A549 (cell line): ENCODE measurements at regions not wholly inside any gene's neighbourhood (a gene's known extent, or its start where the extent isn't known, plus 50 kb on each side); places are given as distances from the start of the nearest gene placed in this dataset.

Experiments
- ATAC-seq, 2 experiments: fragments of 200-7000 bp in 1 of 2; fragments of >200 bp in 1 of 2; cut with Nextera tagmentation in 1 of 2; cut with Tn5 transposase in 1 of 2; 3 replicates each; pipeline versions ENCODE4 v1.8.0 to v1.9.1; 2018 to 2020; ENCODE audit warnings: mild to moderate bottlenecking in 1 of 2, moderate library complexity in 1 of 2
- CTCF ChIA-PET: fragments of 300-600 bp; sonication (Branson Sonifier 250); formaldehyde crosslinking; extraction: SDS; loops from one replicate; lab custom pipeline; 2021; ENCODE audit warnings: antibody characterized with exemption, inconsistent platforms; lab: Yijun Ruan, JAX
- POLR2A ChIA-PET: fragments of 350-600 bp; formaldehyde crosslinking; extraction: SDS; loops from one replicate; lab custom pipeline; 2021; ENCODE audit warnings: antibody characterized with exemption, inconsistent platforms; lab: Yijun Ruan, JAX
- DNase-seq, 2 experiments: peaks; one replicate each; pipeline versions ENCODE4 v3.0.0 to v3.0.0-alpha.2; 2011 to 2016; ENCODE audit warnings: low read depth in 1 of 2, low spot score in 1 of 2
- FAIRE-seq: peaks from 2 replicates; lab custom pipeline; 2011; peaks lifted over from hg19 to GRCh38; lab: Jason Lieb, UNC
- H3K27ac ChIP-seq, 2 experiments: fragments of >200 bp; sonication (Bioruptor Twin); formaldehyde crosslinking; 3 replicates each; pipeline ENCODE4 v1.5.1; 2016 to 2017
- H3K4me1 ChIP-seq: fragments of >200 bp; sonication (Bioruptor Twin); formaldehyde crosslinking; 3 replicates; pipeline ENCODE4 v1.6.1; 2016
- H3K4me2 ChIP-seq: fragments of >200 bp; sonication (Bioruptor Twin); formaldehyde crosslinking; 3 replicates; pipeline ENCODE4 v1.6.1; 2016
- H3K4me3 ChIP-seq: fragments of >200 bp; sonication (Bioruptor Twin); formaldehyde crosslinking; 3 replicates; pipeline ENCODE4 v1.5.1; 2016
- H3K9me3 ChIP-seq: fragments of >200 bp; sonication (Bioruptor Twin); formaldehyde crosslinking; 3 replicates; pipeline ENCODE4 v1.6.1; 2016
- ATOH8 ChIP-seq: fragments of 250-450 bp; sonication (Bioruptor Pico); IDR thresholded peaks from 2 replicates; pipeline ENCODE4 v1.5.0; 2020; ENCODE audit warnings: low read depth, mild to moderate bottlenecking, moderate library complexity
- CBX2 ChIP-seq: fragments of 200-600 bp; sonication (generic); IDR thresholded peaks from 2 replicates; pipeline ENCODE4 v1.6.1; 2016; ENCODE audit warnings: low read depth, mild to moderate bottlenecking, borderline replicate concordance
- CBX8 ChIP-seq: fragments of 200-600 bp; sonication (generic); IDR thresholded peaks from 2 replicates; pipeline ENCODE4 v1.6.1; 2016
- CEBPB ChIP-seq, 2 experiments: fragments of >200 bp in 1 of 2; sonication (Bioruptor Twin) in 1 of 2; formaldehyde crosslinking in 1 of 2; IDR thresholded peaks; 2 replicates each; pipeline ENCODE4 v1.6.1; 2012 to 2016
- CHD2 ChIP-seq: fragments of 150-350 bp; IDR thresholded peaks from 2 replicates; pipeline ENCODE4 v1.6.1; 2014; ENCODE audit warnings: low read length; ENCODE audit not compliant: partially characterized antibody
- EHF ChIP-seq: fragments of 250-450 bp; sonication (Bioruptor Pico); IDR thresholded peaks from 2 replicates; pipeline ENCODE4 v1.5.0; 2020; ENCODE audit warnings: mild to moderate bottlenecking
- EP300 ChIP-seq, 2 experiments: fragments of >200 bp; sonication (Bioruptor Twin); formaldehyde crosslinking; IDR thresholded peaks; 2 replicates in 1 of 2; 3 replicates in 1 of 2; pipeline ENCODE4 v1.6.1; 2016 to 2017
- ESRRA ChIP-seq: fragments of 150-350 bp; IDR thresholded peaks from 2 replicates; pipeline ENCODE4 v1.6.1; 2014; ENCODE audit warnings: mild to moderate bottlenecking, low read length, borderline replicate concordance
- FOSB ChIP-seq: fragments of 250-450 bp; sonication (Bioruptor Pico); IDR thresholded peaks from 2 replicates; pipeline ENCODE4 v1.5.0; 2020; ENCODE audit warnings: mild to moderate bottlenecking, moderate library complexity
- FOXS1 ChIP-seq: fragments of 250-450 bp; sonication (Bioruptor Pico); IDR thresholded peaks from 2 replicates; pipeline ENCODE4 v1.5.0; 2020; ENCODE audit warnings: mild to moderate bottlenecking, moderate library complexity
- HDAC2 ChIP-seq: fragments of 200-600 bp; sonication (generic); IDR thresholded peaks from 2 replicates; pipeline ENCODE4 v1.6.1; 2016
- HMGXB4 ChIP-seq: fragments of 250-450 bp; sonication (Bioruptor Pico); IDR thresholded peaks from 2 replicates; pipeline ENCODE4 v1.5.0; 2021; ENCODE audit warnings: mild to moderate bottlenecking, moderate library complexity, borderline replicate concordance
- HOXA7 ChIP-seq: fragments of 250-450 bp; sonication (Bioruptor Pico); IDR thresholded peaks from 2 replicates; pipeline ENCODE4 v1.5.0; 2020; ENCODE audit warnings: mild to moderate bottlenecking, moderate library complexity
- JUN ChIP-seq, 2 experiments: fragments of >200 bp; sonication (Bioruptor Twin); formaldehyde crosslinking; IDR thresholded peaks; 2 replicates in 1 of 2; 3 replicates in 1 of 2; pipeline ENCODE4 v1.6.1; 2016 to 2017
- JUNB ChIP-seq: fragments of >200 bp; sonication (Bioruptor Twin); formaldehyde crosslinking; IDR thresholded peaks from 2 replicates; pipeline ENCODE4 v1.6.1; 2016
- KDM1A ChIP-seq: fragments of 200-600 bp; sonication (generic); IDR thresholded peaks from 2 replicates; pipeline ENCODE4 v1.6.1; 2016; ENCODE audit warnings: low read depth, mild to moderate bottlenecking
- KDM5A ChIP-seq: fragments of 200-600 bp; sonication (generic); IDR thresholded peaks from 2 replicates; pipeline ENCODE4 v1.6.1; 2016; ENCODE audit warnings: antibody characterized with exemption, mild to moderate bottlenecking
- MAFK ChIP-seq: fragments of 450-650 bp; IDR thresholded peaks from 2 replicates; pipeline ENCODE4 v1.6.1; 2014; ENCODE audit not compliant: partially characterized antibody
- MAX ChIP-seq: IDR thresholded peaks from 2 replicates; pipeline ENCODE4 v1.6.1; 2012
- MAZ ChIP-seq: fragments of 150-350 bp; IDR thresholded peaks from 2 replicates; pipeline ENCODE4 v1.6.1; 2014; ENCODE audit warnings: antibody characterized with exemption, low read depth, low read length, borderline replicate concordance
- NR3C1 ChIP-seq: fragments of >200 bp; sonication (Bioruptor Twin); formaldehyde crosslinking; IDR thresholded peaks from 3 replicates; pipeline ENCODE4 v1.6.1; 2017
- PHF8 ChIP-seq: fragments of 200-600 bp; sonication (generic); IDR thresholded peaks from 2 replicates; pipeline ENCODE4 v1.6.1; 2016; ENCODE audit warnings: low read depth, mild to moderate bottlenecking, antibody characterized with exemption, moderate library complexity, borderline replicate concordance
- POLR2A ChIP-seq: IDR thresholded peaks from 2 replicates; pipeline ENCODE4 v1.6.1; 2012; ENCODE audit warnings: mild to moderate bottlenecking, low read length
- RCOR1 ChIP-seq: fragments of 150-350 bp; IDR thresholded peaks from 2 replicates; pipeline ENCODE4 v1.6.1; 2014; ENCODE audit warnings: antibody characterized with exemption, low read length, low read depth
- RFX5 ChIP-seq: fragments of 450-650 bp; IDR thresholded peaks from 2 replicates; pipeline ENCODE4 v1.7.1; 2014; ENCODE audit warnings: antibody characterized with exemption, mild to moderate bottlenecking, moderate library complexity
- SREBF2 ChIP-seq: fragments of 450-650 bp; IDR thresholded peaks from 2 replicates; pipeline ENCODE4 v1.6.1; 2014; ENCODE audit warnings: mild to moderate bottlenecking, moderate library complexity
- TFCP2L1 ChIP-seq: fragments of 250-450 bp; sonication (Bioruptor Pico); IDR thresholded peaks from 2 replicates; pipeline ENCODE4 v1.5.0; 2021; ENCODE audit warnings: mild to moderate bottlenecking
- USF2 ChIP-seq: fragments of 450-650 bp; IDR thresholded peaks from 2 replicates; pipeline ENCODE4 v1.6.1; 2014; ENCODE audit warnings: antibody characterized with exemption
- ZC3H11A ChIP-seq: fragments of 450-650 bp; IDR thresholded peaks from 2 replicates; pipeline ENCODE4 v1.6.1; 2014; ENCODE audit warnings: antibody characterized with exemption, mild to moderate bottlenecking
- ZNF302 ChIP-seq: fragments of 250-450 bp; sonication (Bioruptor Pico); IDR thresholded peaks from 2 replicates; pipeline ENCODE4 v1.9.0; 2021; ENCODE audit warnings: inconsistent platforms, mild to moderate bottlenecking, moderate library complexity
- ZSCAN20 ChIP-seq: fragments of 250-450 bp; sonication (Bioruptor Pico); IDR thresholded peaks from 2 replicates; pipeline ENCODE4 v1.8.0; 2022; ENCODE audit warnings: mild to moderate bottlenecking, moderate library complexity
- WGBS: methylation state at CpG from one replicate; pipeline ENCODE4 v1.1.6; 2017; ENCODE audit errors: missing lambda C conversion rate; 5-methylcytosine and 5-hydroxymethylcytosine counted together

GRCh38 chr2:16247326-16248122 lies 307.2 kb downstream of the MYCN start (continued):
- TF ChIP-seq MAFK (no peak), NR3C1 (no peak)

GRCh38 chr2:16246911-16247310 lies 306.6 kb downstream of the MYCN start:
- WGBS, result 27% methylated on average over 7 of the region's 7 CpGs
- no peak for DNase-seq
- Histone ChIP-seq H3K27ac (no peak overlapping the region), H3K4me2 (no peak overlapping the region), H3K9me3 (no peaks in the 10 kb centered on the region; the same call in 2 of the 3 replicates), H3K4me3 (no peak overlapping the region), H3K4me1 (no peaks in the 10 kb centered on the region)
- FAIRE-seq, result no peak
- ChIA-PET POLR2A (no interaction called here), CTCF (interaction anchor here (0.7 to 1.3 kb wide), 2 partner anchors 11 to 307 kb away, joined by 3 read pairs; no protein-coding TSS in a partner anchor)
- TF ChIP-seq ATOH8 (CRISPR knock-in tag) (no peak), POLR2A (no peak), EP300 (IDR thresholded peaks at IDR 0.05) (no peak), JUNB (no peak), HMGXB4 (no peak), EHF (no peak), HOXA7 (CRISPR knock-in tag) (no peak), CBX8 (no peak), KDM1A (no peak), JUN (IDR thresholded peaks at IDR 0.05) (no peak), ZC3H11A (no peak), CBX2 (no peak), TFCP2L1 (CRISPR knock-in tag) (no peak), USF2 (no peak), KDM5A (no peak), FOXS1 (CRISPR knock-in tag) (no peak), MAFK (no peak)
- no peak for ATAC-seq

GRCh38 chr2:16246281-16246850 lies 306.0 kb downstream of the MYCN start:
- no peak for DNase-seq
- ChIA-PET POLR2A (no interaction called here), CTCF (interaction anchor here (1.3 kb wide), 1 partner anchor 307 kb away, joined by 3 read pairs; no protein-coding TSS in a partner anchor)
- H3K4me3 ChIP-seq, result no peak overlapping the region
- FAIRE-seq, result no peak
- no peak for TF ChIP-seq CEBPB (IDR thresholded peaks at IDR 0.05)
- no peak for TF ChIP-seq FOXS1 (CRISPR knock-in tag)
- no peak for TF ChIP-seq SREBF2
- no peak for TF ChIP-seq PHF8
- TF ChIP-seq ZNF302 (CRISPR knock-in tag), result no peak
- no peak for TF ChIP-seq USF2
- no peak for TF ChIP-seq MAX
- TF ChIP-seq MAZ, result no peak
- no peak for TF ChIP-seq FOSB (CRISPR knock-in tag)
- TF ChIP-seq ESRRA, result no peak
- no peak for TF ChIP-seq ZSCAN20
- TF ChIP-seq RFX5, result no peak
- TF ChIP-seq CHD2, result no peak
- TF ChIP-seq RCOR1, result no peak
- TF ChIP-seq NR3C1, result no peak
- no peak for TF ChIP-seq EP300 (IDR thresholded peaks at IDR 0.05)
- TF ChIP-seq JUNB, result no peak
- no peak for TF ChIP-seq HDAC2
- H3K27ac ChIP-seq, result no peak overlapping the region
- WGBS, result 51% methylated on average over 2 of the region's 2 CpGs
- no peaks in the 10 kb centered on the region; the same call in 2 of the 3 replicates for H3K9me3 ChIP-seq
- H3K4me2 ChIP-seq, result no peak overlapping the region
- H3K4me1 ChIP-seq, result no peaks in the 10 kb centered on the region
- ATAC-seq, result no peak
